ENCODE measurements at regions not wholly inside any gene's neighbourhood (a gene's known extent, or its start where the extent isn't known, plus 50 kb on each side); places are given as distances from the start of the nearest gene placed in this dataset.
A peak's percentile ranks its signal among the peaks of the same experiment; 100 is the strongest.

DNA sequence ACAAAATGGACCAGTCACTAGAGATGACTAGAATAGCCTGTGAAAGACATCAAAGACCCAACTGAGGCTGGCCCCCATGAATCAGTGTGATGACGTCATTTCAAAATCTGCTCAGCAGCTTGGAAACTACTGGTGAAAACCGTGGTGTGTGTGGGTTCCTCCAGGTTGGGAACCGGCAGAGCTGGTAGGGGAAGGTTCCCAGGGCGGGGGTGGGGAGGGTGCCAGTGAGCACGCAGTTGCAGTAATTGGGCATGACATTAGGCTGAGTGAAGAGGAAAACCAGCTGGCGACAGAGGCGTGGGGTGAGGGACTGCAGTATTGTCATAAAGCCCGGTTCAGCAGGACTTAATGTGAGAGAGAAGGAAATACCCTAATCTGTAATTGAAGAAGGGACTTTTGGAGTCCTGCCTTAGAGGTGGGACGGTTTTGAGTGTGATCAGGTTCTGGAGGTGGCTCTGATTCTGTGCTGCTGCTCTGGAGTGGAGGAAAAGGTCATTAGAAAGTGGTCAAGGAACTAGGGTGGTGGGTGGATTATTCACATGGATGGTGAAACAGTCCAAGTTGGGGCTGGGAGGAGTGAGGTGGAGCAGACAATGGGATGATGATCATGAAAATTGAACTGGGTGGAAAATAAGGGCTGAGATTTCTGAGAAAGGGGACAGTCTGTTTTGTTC lies 52.0 kb upstream of the MTHFD1L start:
- Histone ChIP-seq H3K36me3 (ENCODE audit: control insufficient read depth in 2 of 2, insufficient read depth in 1 of 2, low read length in 2 of 2) (peaks cover 0 to 11% of the 10 kb centered on the region in 2 experiments; a peak in 1 of 3 replicates), H3K4me1 (ENCODE audit: control insufficient read depth, insufficient read depth, low read length) (peaks cover 11% of the 10 kb centered on the region; the same call in 1 of the 2 replicates), H3K4me3 (ENCODE audit: low read depth, low read length) (no peak overlapping the region), H3K27ac (ENCODE audit: extremely low read depth, low read depth, low read length) (no peak overlapping the region; the same call in 1 of the 2 replicates), H3K9me3 (ENCODE audit: control insufficient read depth, insufficient read depth, low read depth, low read length) (no peaks in the 10 kb centered on the region)
- CTCF ChIA-PET: interaction anchor here (0.5 to 10.0 kb wide), 9 partner anchors 55 to 756 kb away, joined by 3 to 168 read pairs (median 4); partner anchors contain the start of gene PLEKHG1
- POLR2A ChIA-PET: no interaction called here
- TF ChIP-seq ZIC2 (tag by site-specific recombination; IDR thresholded peaks at IDR 0.05) (peak; percentile 33), ZBTB17 (tag by site-specific recombination; IDR thresholded peaks at IDR 0.05) (peak; percentile 48), ZNF114 (tag by site-specific recombination; IDR thresholded peaks at IDR 0.05) (no peak), ZSCAN4 (tag by site-specific recombination; IDR thresholded peaks at IDR 0.05) (no peak), SALL2 (tag by site-specific recombination; IDR thresholded peaks at IDR 0.05; ENCODE audit: borderline replicate concordance) (no peak), HOXD13 (CRISPR knock-in tag; IDR thresholded peaks at IDR 0.05; ENCODE audit: borderline replicate concordance) (no peak), KLF8 (tag by site-specific recombination; IDR thresholded peaks at IDR 0.05) (peak; percentile 59; the same call in 1 of the 2 replicates), GLIS2 (tag by site-specific recombination; IDR thresholded peaks at IDR 0.05) (no peak), SP7 (tag by site-specific recombination; IDR thresholded peaks at IDR 0.05) (peak; percentile 58), GFI1B (tag by site-specific recombination; IDR thresholded peaks at IDR 0.05) (peak; percentile 81), ZNF10 (tag by site-specific recombination; IDR thresholded peaks at IDR 0.05) (no peak), ZNF621 (tag by site-specific recombination; IDR thresholded peaks at IDR 0.05) (no peak), ZNF596 (tag by site-specific recombination; IDR thresholded peaks at IDR 0.05) (no peak), ZNF701 (tag by site-specific recombination; IDR thresholded peaks at IDR 0.05) (no peak), ZNF174 (tag by site-specific recombination; IDR thresholded peaks at IDR 0.05) (no peak), ZBTB48 (tag by site-specific recombination; IDR thresholded peaks at IDR 0.05) (peak; percentile 45; the same call in 1 of the 2 replicates), ZNF239 (tag by site-specific recombination; IDR thresholded peaks at IDR 0.05) (no peak), ZFP69B (tag by site-specific recombination; IDR thresholded peaks at IDR 0.05) (0 out of 2 replicates have a peak, but pooled peaks have one; percentile 53), ZBTB20 (tag by site-specific recombination; IDR thresholded peaks at IDR 0.05) (peak; percentile 19; the same call in 1 of the 2 replicates), YY1 (tag by site-specific recombination; IDR thresholded peaks at IDR 0.05) (no peak), ZBTB21 (tag by site-specific recombination; IDR thresholded peaks at IDR 0.05) (peak; percentile 72), OSR2 (tag by site-specific recombination; IDR thresholded peaks at IDR 0.05) (peak; percentile 42; the same call in 1 of the 2 replicates), EGR2 (tag by site-specific recombination; IDR thresholded peaks at IDR 0.05; ENCODE audit: low read depth) (peak; percentile 33; the same call in 1 of the 2 replicates), ZNF830 (tag by site-specific recombination; IDR thresholded peaks at IDR 0.05; ENCODE audit: low read depth) (no peak)
- TF ChIP-seq, protein P1, sequence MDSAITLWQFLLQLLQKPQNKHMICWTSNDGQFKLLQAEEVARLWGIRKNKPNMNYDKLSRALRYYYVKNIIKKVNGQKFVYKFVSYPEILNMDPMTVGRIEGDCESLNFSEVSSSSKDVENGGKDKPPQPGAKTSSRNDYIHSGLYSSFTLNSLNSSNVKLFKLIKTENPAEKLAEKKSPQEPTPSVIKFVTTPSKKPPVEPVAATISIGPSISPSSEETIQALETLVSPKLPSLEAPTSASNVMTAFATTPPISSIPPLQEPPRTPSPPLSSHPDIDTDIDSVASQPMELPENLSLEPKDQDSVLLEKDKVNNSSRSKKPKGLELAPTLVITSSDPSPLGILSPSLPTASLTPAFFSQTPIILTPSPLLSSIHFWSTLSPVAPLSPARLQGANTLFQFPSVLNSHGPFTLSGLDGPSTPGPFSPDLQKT (IDR thresholded peaks at IDR 0.05; ENCODE audit: borderline replicate concordance, low read depth, low read length): no peak
- TF ChIP-seq, protein P2, sequence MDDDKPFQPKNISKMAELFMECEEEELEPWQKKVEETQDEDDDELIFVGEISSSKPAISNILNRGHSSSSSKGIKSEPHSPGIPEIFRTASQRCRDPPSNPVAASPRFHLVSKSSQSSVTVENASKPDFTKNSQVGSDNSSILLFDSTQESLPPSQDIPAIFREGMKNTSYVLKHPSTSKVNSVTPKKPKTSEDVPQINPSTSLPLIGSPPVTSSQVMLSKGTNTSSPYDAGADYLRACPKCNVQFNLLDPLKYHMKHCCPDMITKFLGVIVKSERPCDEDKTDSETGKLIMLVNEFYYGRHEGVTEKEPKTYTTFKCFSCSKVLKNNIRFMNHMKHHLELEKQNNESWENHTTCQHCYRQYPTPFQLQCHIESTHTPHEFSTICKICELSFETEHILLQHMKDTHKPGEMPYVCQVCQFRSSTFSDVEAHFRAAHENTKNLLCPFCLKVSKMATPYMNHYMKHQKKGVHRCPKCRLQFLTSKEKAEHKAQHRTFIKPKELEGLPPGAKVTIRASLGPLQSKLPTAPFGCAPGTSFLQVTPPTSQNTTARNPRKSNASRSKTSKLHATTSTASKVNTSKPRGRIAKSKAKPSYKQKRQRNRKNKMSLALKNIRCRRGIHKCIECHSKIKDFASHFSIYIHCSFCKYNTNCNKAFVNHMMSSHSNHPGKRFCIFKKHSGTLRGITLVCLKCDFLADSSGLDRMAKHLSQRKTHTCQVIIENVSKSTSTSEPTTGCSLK (tag by site-specific recombination; IDR thresholded peaks at IDR 0.05): no peak
- TF ChIP-seq, protein P3, sequence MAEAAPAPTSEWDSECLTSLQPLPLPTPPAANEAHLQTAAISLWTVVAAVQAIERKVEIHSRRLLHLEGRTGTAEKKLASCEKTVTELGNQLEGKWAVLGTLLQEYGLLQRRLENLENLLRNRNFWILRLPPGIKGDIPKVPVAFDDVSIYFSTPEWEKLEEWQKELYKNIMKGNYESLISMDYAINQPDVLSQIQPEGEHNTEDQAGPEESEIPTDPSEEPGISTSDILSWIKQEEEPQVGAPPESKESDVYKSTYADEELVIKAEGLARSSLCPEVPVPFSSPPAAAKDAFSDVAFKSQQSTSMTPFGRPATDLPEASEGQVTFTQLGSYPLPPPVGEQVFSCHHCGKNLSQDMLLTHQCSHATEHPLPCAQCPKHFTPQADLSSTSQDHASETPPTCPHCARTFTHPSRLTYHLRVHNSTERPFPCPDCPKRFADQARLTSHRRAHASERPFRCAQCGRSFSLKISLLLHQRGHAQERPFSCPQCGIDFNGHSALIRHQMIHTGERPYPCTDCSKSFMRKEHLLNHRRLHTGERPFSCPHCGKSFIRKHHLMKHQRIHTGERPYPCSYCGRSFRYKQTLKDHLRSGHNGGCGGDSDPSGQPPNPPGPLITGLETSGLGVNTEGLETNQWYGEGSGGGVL (tag by site-specific recombination; IDR thresholded peaks at IDR 0.05): peak; percentile 87
- TF ChIP-seq, protein P4, sequence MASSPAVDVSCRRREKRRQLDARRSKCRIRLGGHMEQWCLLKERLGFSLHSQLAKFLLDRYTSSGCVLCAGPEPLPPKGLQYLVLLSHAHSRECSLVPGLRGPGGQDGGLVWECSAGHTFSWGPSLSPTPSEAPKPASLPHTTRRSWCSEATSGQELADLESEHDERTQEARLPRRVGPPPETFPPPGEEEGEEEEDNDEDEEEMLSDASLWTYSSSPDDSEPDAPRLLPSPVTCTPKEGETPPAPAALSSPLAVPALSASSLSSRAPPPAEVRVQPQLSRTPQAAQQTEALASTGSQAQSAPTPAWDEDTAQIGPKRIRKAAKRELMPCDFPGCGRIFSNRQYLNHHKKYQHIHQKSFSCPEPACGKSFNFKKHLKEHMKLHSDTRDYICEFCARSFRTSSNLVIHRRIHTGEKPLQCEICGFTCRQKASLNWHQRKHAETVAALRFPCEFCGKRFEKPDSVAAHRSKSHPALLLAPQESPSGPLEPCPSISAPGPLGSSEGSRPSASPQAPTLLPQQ (tag by site-specific recombination; IDR thresholded peaks at IDR 0.05): peak; percentile 30; the same call in 1 of the 2 replicates
